ENCODE measurements at regions not wholly inside any gene's neighbourhood (a gene's known extent, or its start where the extent isn't known, plus 50 kb on each side); places are given as distances from the start of the nearest gene placed in this dataset.

DNA sequence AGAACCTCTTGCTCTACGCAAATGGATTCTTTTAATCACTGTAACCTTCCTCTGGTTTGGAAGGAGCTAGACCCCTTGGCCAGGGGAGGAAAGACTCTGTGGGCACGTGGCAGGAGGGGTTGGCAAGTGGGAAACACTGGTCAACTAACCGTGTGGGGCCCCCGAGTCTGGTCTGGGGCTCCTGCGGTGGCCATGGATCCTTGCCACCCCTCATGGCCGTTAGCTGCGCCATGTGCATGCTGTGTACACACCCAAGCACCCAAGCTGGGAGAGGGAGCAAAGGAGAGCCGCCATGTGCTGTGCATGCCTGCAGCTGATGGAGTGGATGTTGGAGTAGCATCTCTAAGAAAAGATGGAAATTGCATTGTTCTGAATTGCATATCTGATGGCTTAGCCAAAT lies 730.6 kb downstream of the FAM181B start:
- TF ChIP-seq, protein P1, sequence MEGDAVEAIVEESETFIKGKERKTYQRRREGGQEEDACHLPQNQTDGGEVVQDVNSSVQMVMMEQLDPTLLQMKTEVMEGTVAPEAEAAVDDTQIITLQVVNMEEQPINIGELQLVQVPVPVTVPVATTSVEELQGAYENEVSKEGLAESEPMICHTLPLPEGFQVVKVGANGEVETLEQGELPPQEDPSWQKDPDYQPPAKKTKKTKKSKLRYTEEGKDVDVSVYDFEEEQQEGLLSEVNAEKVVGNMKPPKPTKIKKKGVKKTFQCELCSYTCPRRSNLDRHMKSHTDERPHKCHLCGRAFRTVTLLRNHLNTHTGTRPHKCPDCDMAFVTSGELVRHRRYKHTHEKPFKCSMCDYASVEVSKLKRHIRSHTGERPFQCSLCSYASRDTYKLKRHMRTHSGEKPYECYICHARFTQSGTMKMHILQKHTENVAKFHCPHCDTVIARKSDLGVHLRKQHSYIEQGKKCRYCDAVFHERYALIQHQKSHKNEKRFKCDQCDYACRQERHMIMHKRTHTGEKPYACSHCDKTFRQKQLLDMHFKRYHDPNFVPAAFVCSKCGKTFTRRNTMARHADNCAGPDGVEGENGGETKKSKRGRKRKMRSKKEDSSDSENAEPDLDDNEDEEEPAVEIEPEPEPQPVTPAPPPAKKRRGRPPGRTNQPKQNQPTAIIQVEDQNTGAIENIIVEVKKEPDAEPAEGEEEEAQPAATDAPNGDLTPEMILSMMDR (IDR thresholded peaks at IDR 0.05; ENCODE audit: insufficient read depth, low read length), result no peak
- TF ChIP-seq, protein P2, sequence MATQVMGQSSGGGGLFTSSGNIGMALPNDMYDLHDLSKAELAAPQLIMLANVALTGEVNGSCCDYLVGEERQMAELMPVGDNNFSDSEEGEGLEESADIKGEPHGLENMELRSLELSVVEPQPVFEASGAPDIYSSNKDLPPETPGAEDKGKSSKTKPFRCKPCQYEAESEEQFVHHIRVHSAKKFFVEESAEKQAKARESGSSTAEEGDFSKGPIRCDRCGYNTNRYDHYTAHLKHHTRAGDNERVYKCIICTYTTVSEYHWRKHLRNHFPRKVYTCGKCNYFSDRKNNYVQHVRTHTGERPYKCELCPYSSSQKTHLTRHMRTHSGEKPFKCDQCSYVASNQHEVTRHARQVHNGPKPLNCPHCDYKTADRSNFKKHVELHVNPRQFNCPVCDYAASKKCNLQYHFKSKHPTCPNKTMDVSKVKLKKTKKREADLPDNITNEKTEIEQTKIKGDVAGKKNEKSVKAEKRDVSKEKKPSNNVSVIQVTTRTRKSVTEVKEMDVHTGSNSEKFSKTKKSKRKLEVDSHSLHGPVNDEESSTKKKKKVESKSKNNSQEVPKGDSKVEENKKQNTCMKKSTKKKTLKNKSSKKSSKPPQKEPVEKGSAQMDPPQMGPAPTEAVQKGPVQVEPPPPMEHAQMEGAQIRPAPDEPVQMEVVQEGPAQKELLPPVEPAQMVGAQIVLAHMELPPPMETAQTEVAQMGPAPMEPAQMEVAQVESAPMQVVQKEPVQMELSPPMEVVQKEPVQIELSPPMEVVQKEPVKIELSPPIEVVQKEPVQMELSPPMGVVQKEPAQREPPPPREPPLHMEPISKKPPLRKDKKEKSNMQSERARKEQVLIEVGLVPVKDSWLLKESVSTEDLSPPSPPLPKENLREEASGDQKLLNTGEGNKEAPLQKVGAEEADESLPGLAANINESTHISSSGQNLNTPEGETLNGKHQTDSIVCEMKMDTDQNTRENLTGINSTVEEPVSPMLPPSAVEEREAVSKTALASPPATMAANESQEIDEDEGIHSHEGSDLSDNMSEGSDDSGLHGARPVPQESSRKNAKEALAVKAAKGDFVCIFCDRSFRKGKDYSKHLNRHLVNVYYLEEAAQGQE (IDR thresholded peaks at IDR 0.05; ENCODE audit: insufficient replicate concordance, low read depth), result no peak
- TF ChIP-seq GABPA (IDR thresholded peaks at IDR 0.05; ENCODE audit: low read depth), result no peak

All from HL-60 (cell line).